HCT116 (cell line): ENCODE measurements at regions not wholly inside any gene's neighbourhood (a gene's known extent, or its start where the extent isn't known, plus 50 kb on each side); places are given as distances from the start of the nearest gene placed in this dataset.

ENCODE experiments used
- EGR1 ChIP-seq: IDR thresholded peaks from 2 replicates; pipeline ENCODE4 v1.6.1; 2012; ENCODE audit warnings: low read depth
- ELF1 ChIP-seq: IDR thresholded peaks from 2 replicates; pipeline ENCODE4 v1.6.1; 2012; ENCODE audit warnings: low read depth, borderline replicate concordance
- EZH2 ChIP-seq: fragments of 200-600 bp; sonication (generic); IDR thresholded peaks from 2 replicates; pipeline ENCODE4 v1.6.1; 2017; ENCODE audit warnings: antibody characterized with exemption, mixed run types
- POLR2A ChIP-seq: IDR thresholded peaks from 2 replicates; pipeline ENCODE4 v1.7.0; 2011; ENCODE audit warnings: borderline replicate concordance; ENCODE audit not compliant: insufficient read depth, insufficient read length; ENCODE audit errors: extremely low read depth
- POLR2AphosphoS5 ChIP-seq: IDR thresholded peaks from 2 replicates; pipeline ENCODE4 v1.6.1; 2011; ENCODE audit warnings: mild to moderate bottlenecking, low read depth, low read length, moderate library complexity
- SIN3A ChIP-seq: IDR thresholded peaks from 2 replicates; pipeline ENCODE4 v1.6.1; 2012; ENCODE audit warnings: low read depth
- SRF ChIP-seq: IDR thresholded peaks from 2 replicates; pipeline ENCODE4 v1.6.1; 2012; ENCODE audit warnings: low read depth
- ZNF274 ChIP-seq: fragments of 200-500 bp; sonication (Bioruptor generic); IDR thresholded peaks from 2 replicates; pipeline ENCODE4 v1.6.1; 2014; ENCODE audit warnings: mild to moderate bottlenecking, low read depth, low read length, inconsistent platforms
- TF ChIP-seq, protein P1 (sequence below): IDR thresholded peaks from 2 replicates; pipeline ENCODE4 v1.6.1; 2011; ENCODE audit warnings: mild to moderate bottlenecking, low read length, moderate library complexity; ENCODE audit not compliant: insufficient replicate concordance; ENCODE audit errors: extremely low read depth
- TF ChIP-seq, protein P2 (sequence below), 3 experiments: fragments of 200-600 bp in 1 of 3; sonication (generic) in 1 of 3; IDR thresholded peaks in 2 of 3; conservative IDR thresholded peaks in 1 of 3; 2 replicates each; pipeline ENCODE4 v1.5.1; 2012 to 2017; ENCODE audit warnings: low read depth in 2 of 3, low read length in 2 of 3, antibody characterized with exemption in 1 of 3, borderline replicate concordance in 1 of 3, control low read depth in 1 of 3, mild to moderate bottlenecking in 1 of 3, mixed read lengths in 1 of 3, mixed run types in 1 of 3, moderate library complexity in 1 of 3; ENCODE audit not compliant: insufficient read depth in 1 of 3
- TF ChIP-seq, protein P3 (sequence below): IDR thresholded peaks from 2 replicates; pipeline ENCODE4 v1.6.1; 2012

- TF ChIP-seq, protein P1, sequence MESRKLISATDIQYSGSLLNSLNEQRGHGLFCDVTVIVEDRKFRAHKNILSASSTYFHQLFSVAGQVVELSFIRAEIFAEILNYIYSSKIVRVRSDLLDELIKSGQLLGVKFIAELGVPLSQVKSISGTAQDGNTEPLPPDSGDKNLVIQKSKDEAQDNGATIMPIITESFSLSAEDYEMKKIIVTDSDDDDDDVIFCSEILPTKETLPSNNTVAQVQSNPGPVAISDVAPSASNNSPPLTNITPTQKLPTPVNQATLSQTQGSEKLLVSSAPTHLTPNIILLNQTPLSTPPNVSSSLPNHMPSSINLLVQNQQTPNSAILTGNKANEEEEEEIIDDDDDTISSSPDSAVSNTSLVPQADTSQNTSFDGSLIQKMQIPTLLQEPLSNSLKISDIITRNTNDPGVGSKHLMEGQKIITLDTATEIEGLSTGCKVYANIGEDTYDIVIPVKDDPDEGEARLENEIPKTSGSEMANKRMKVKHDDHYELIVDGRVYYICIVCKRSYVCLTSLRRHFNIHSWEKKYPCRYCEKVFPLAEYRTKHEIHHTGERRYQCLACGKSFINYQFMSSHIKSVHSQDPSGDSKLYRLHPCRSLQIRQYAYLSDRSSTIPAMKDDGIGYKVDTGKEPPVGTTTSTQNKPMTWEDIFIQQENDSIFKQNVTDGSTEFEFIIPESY: no peak
- TF ChIP-seq POLR2A (no peak), EZH2 (no peak), SIN3A (no peak), ZNF274 (no peak), ELF1 (no peak), POLR2AphosphoS5 (no peak), EGR1 (no peak), SRF (no peak)
- TF ChIP-seq, protein P2, sequence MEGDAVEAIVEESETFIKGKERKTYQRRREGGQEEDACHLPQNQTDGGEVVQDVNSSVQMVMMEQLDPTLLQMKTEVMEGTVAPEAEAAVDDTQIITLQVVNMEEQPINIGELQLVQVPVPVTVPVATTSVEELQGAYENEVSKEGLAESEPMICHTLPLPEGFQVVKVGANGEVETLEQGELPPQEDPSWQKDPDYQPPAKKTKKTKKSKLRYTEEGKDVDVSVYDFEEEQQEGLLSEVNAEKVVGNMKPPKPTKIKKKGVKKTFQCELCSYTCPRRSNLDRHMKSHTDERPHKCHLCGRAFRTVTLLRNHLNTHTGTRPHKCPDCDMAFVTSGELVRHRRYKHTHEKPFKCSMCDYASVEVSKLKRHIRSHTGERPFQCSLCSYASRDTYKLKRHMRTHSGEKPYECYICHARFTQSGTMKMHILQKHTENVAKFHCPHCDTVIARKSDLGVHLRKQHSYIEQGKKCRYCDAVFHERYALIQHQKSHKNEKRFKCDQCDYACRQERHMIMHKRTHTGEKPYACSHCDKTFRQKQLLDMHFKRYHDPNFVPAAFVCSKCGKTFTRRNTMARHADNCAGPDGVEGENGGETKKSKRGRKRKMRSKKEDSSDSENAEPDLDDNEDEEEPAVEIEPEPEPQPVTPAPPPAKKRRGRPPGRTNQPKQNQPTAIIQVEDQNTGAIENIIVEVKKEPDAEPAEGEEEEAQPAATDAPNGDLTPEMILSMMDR (IDR thresholded peaks at IDR 0.05 in 2 of 3, conservative IDR thresholded peaks at IDR 0.05 in 1 of 3; ENCODE audit: borderline replicate concordance in 1 of 3, insufficient read depth in 1 of 3, low read depth in 2 of 3, low read length in 2 of 3): no peak
- TF ChIP-seq, protein P3, sequence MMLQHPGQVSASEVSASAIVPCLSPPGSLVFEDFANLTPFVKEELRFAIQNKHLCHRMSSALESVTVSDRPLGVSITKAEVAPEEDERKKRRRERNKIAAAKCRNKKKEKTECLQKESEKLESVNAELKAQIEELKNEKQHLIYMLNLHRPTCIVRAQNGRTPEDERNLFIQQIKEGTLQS: no peak
These were observed 413.5 kb upstream of the STXBP6 start for GRCh38 chr14:25463480-25463879.
